ENCODE measurements at regions not wholly inside any gene's neighbourhood (a gene's known extent, or its start where the extent isn't known, plus 50 kb on each side); places are given as distances from the start of the nearest gene placed in this dataset.
A peak's percentile ranks its signal among the peaks of the same experiment; 100 is the strongest.
"Not testable (repeated sequence)": the region's sequence is repeated elsewhere in the genome, so short reads cannot be mapped to it uniquely, and the experiment has no call there.

DNA sequence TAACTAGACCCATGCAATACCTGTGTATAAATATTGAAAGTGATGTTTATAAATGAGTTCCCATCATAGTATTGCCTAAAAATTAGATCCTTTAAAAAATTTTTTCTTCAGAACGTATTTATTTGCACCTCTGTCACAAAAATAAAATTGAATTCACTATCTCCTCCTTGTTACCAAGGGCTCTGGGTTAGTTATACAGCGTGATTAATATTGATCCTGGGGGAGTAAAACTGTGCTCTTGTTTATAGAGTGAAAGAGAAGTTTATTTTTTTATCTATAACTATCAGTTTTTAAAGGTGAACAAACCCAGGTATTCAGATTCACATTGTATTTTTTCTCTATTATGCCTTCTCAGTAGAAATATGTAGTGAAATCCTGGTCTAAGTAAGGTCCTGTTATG, 458.5 kb downstream of the CPS1 start:
- no peak overlapping the region for H3K4me3 ChIP-seq (ENCODE audit: low read depth, low read length)
- no peak for DNase-seq (ENCODE audit: low read depth)
- TF ChIP-seq, protein P1, sequence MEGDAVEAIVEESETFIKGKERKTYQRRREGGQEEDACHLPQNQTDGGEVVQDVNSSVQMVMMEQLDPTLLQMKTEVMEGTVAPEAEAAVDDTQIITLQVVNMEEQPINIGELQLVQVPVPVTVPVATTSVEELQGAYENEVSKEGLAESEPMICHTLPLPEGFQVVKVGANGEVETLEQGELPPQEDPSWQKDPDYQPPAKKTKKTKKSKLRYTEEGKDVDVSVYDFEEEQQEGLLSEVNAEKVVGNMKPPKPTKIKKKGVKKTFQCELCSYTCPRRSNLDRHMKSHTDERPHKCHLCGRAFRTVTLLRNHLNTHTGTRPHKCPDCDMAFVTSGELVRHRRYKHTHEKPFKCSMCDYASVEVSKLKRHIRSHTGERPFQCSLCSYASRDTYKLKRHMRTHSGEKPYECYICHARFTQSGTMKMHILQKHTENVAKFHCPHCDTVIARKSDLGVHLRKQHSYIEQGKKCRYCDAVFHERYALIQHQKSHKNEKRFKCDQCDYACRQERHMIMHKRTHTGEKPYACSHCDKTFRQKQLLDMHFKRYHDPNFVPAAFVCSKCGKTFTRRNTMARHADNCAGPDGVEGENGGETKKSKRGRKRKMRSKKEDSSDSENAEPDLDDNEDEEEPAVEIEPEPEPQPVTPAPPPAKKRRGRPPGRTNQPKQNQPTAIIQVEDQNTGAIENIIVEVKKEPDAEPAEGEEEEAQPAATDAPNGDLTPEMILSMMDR (conservative IDR thresholded peaks at IDR 0.05; ENCODE audit: low read depth, low read length): no peak

DNA sequence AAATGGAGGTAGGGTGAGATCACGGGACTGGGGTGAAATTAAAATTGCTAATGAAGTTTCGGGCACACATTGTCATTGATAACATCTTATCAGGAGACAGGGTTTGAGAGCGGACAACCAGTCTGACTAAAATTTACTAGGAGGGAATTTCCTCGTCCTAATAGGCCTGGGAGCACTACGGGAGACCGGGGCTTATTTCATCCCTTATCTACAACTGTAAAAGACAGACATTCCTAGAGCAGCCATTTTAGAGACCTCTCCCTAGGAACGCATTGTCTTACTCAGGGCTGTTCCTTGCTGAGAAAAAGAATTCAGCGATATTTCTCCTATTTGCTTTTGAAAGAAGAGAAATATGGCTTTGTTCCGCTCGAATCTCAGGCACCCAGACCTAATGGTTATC, 468.7 kb downstream of the CPS1 start:
- H3K4me3 ChIP-seq (ENCODE audit: low read depth, low read length); DNase-seq (ENCODE audit: low read depth): not testable (repeated sequence)

DNA sequence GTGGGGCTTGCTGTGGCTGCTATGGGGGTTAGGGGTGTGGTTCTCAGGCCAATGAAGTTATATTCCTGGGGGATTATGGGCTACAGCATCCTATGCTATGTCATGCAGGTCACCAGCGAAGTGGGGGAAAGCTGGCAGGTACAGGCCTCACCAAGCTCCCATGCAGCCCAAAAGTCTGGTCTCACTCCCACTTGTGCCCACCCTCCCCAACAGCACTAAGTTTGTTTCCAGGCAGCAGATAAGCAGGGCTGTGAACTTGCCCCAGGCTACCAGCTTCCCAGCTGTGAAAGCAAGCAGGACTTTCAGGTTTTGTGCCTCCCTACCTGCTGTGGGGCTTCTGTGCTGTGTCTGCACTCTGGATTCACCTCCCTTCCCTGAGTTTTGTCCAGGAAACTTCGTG, 469.7 kb downstream of the CPS1 start:
- no peak for DNase-seq (ENCODE audit: low read depth)
- no peak overlapping the region for H3K4me3 ChIP-seq (ENCODE audit: low read depth, low read length)
- TF ChIP-seq, protein P1 (conservative IDR thresholded peaks at IDR 0.05; ENCODE audit: low read depth, low read length): no peak

DNA sequence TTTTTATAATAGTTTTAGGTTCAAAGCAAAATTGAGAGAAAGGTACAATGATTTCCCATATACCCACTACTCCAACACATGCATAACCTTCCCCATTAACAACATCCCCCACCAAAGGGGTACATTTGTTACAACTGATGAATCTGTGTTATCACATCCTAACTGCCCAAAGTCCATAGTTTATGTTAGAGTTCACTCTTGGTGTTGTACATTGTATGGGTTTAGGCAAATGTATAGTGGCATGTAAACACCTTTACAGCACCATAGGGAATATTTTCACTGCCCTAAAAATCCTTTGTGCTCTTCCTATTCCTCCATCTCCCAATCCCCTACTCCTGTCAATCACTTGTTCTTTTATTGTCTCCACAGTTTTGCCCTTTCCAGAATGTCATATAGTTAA, 471.6 kb downstream of the CPS1 start:
- no peak for DNase-seq (ENCODE audit: low read depth)

DNA sequence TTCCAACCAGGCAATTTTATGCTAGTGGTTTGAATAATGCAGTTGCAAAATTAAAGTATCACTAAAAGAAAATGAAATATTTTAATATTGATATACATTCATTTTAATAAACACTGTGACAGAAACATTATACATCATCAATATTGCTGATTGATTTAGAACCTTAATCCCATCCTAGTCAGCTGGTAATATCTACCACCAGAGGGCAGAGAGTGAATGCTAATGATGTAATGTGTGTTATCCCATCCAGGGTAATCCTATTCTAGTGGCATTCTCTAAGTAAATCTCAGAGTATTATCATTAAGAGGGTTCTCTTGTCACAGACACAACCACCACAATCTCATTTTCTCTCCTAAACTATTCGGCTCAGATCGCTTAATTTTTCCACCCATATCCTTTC, 477.4 kb downstream of the CPS1 start:
- peak; percentile 6 for DNase-seq (ENCODE audit: low read depth)
- H3K4me3 ChIP-seq (ENCODE audit: low read depth, low read length): no peak overlapping the region
- TF ChIP-seq, protein P1 (conservative IDR thresholded peaks at IDR 0.05; ENCODE audit: low read depth, low read length): peak; percentile 70

More for the DNA sequence above, 471.6 kb downstream of the CPS1 start:
- TF ChIP-seq, protein P1 (conservative IDR thresholded peaks at IDR 0.05; ENCODE audit: low read depth, low read length): no peak
- no peak overlapping the region for H3K4me3 ChIP-seq (ENCODE audit: low read depth, low read length)

DNA sequence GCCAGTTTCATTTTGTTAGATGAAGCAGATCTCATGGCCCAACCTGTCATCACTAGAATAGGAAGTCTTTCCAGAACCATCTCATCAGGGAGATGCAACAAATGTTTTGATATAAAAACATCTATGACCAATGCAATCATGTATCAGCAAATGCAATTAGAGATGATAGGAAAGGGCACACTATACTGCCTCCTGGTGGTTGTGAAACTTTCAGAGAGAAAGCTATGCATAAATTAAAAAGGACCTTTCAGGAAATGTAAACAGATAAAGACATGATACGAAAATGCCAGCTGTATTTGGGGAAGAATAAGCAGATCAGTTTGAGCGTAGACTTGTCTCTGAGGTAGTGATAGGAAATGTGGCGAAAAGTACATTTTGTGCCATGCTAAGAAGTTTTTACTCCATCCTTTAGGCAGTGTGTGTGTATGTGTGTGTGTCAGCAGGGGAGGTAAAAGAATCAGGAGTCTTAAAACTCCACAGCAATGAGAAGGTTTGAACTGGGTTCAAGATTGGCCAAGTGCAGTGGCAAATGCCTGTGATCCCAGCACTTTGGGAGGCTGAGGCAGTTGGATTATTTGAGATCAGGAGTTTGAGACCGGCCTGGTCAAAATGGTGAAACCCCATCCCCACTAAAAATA, 479.3 kb downstream of the CPS1 start:
- no peak for DNase-seq (ENCODE audit: low read depth)
- no peak overlapping the region for H3K4me3 ChIP-seq (ENCODE audit: low read depth, low read length)
- TF ChIP-seq, protein P1 (conservative IDR thresholded peaks at IDR 0.05; ENCODE audit: low read depth, low read length): peak; percentile 87

DNA sequence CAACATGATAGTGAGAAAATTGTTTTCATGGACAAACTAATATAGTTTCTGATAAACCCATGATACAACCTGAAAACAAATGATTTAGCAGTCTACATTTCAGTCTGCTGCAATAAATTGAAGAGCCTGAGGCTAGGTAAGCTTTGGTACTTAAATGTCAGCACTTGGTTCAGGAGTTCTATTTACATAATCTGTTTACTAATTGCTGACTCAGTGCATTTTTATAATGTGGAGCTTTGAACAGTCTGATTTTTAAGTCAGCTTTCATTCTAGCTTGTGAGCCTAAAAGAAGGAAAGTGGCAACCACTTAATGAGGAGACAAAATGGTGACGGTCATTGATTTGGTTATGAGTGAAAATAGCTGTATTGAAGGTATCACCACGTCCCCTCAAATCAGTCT, 488.6 kb downstream of the CPS1 start:
- no peak overlapping the region for H3K4me3 ChIP-seq (ENCODE audit: low read depth, low read length)
- TF ChIP-seq, protein P1 (conservative IDR thresholded peaks at IDR 0.05; ENCODE audit: low read depth, low read length): no peak
- DNase-seq (ENCODE audit: low read depth): no peak
